Spinal cord (tissue), 9 donors: ENCODE measurements at regions not wholly inside any gene's neighbourhood (a gene's known extent, or its start where the extent isn't known, plus 50 kb on each side); places are given as distances from the start of the nearest gene placed in this dataset.

Experiments
- DNase-seq, 6 donors: peaks; one replicate each; pipeline versions ENCODE4 v3.0.0 to v3.0.0-alpha.2; 2013 to 2015; ENCODE audit warnings: low spot score in 6 of 6, low read depth in 4 of 6
- H3K27ac ChIP-seq: one replicate; pipeline ENCODE4 v1.5.1; 2013; ENCODE audit warnings: low read depth, low read length, control low read depth
- H3K27me3 ChIP-seq: one replicate; pipeline ENCODE4 v1.6.1; 2013; ENCODE audit warnings: low read length; ENCODE audit not compliant: control insufficient read depth, insufficient read depth
- H3K36me3 ChIP-seq: one replicate; pipeline ENCODE4 v1.6.1; 2013; ENCODE audit warnings: low read length; ENCODE audit not compliant: control insufficient read depth, insufficient read depth
- H3K4me1 ChIP-seq: one replicate; pipeline ENCODE4 v1.6.1; 2013; ENCODE audit warnings: low read length; ENCODE audit not compliant: control insufficient read depth, insufficient read depth
- H3K4me3 ChIP-seq: one replicate; pipeline ENCODE4 v1.5.1; 2013; ENCODE audit warnings: low read depth, low read length, control low read depth
- H3K9me3 ChIP-seq: one replicate; pipeline ENCODE4 v1.6.1; 2013; ENCODE audit warnings: low read length; ENCODE audit not compliant: control insufficient read depth, insufficient read depth
- WGBS: methylation state at CpG from one replicate; pipeline ENCODE4 v1.1.5; 2013; ENCODE audit warnings: missing lambda C conversion rate; ENCODE audit not compliant: insufficient coverage; 5-methylcytosine and 5-hydroxymethylcytosine counted together
- donor health status: healthy.

- no peak for DNase-seq
- no peak overlapping the region for H3K4me3 ChIP-seq
- no peaks in the 10 kb centered on the region for H3K9me3 ChIP-seq
- no peak overlapping the region for H3K27ac ChIP-seq
- H3K27me3 ChIP-seq = no peaks in the 10 kb centered on the region
- no peaks in the 10 kb centered on the region for H3K36me3 ChIP-seq
- no CpG with 5 or more reads among the region's 5 CpGs for WGBS
- no peaks in the 10 kb centered on the region for H3K4me1 ChIP-seq
Measured at GRCh38 chr14:54047645-54048308, 91.2 kb upstream of the BMP4 start.

DNA sequence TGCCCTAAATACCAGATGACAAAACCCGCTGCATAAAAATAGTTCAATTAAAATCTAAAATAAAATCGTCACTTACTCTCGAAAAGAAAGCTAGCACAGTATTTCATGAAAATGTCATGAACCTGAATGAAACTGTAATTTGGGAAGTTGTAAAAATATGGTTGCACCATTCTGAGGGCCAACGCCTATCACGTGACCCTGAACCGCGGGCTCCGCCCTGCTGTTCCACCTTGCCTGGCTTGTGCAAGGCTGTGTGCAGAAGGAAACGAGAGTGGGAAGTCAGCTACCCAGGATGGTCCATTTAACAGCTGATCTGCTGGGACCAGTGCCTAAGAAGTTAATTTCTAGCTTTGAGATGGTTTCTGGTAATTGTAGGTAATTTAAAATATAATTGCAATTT lies 91.7 kb upstream of the BMP4 start:
- 98% methylated on average over 7 of the region's 9 CpGs for WGBS
- no peaks in the 10 kb centered on the region for H3K4me1 ChIP-seq

DNA sequence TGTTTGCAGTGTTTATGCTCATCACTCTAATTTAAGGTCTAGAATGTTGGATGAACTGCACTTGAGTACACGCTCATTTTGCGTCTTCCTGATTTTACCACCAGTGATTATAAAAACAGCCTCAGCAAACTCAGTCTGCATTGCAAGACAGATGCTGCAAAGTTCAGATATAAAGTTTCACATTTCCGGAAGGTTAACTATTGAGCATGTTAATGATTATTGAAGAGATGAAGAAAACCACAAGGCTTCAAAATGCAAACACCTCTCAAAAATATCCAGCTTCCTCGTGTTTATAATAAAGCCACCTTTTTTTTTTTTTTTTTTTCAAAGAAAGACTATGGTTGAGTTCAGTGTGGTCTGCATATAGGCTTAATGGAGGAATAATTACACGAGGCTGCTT lies 92.1 kb upstream of the BMP4 start:
- no peak for DNase-seq
- Histone ChIP-seq H3K36me3 (no peaks in the 10 kb centered on the region), H3K27me3 (no peaks in the 10 kb centered on the region), H3K9me3 (no peaks in the 10 kb centered on the region), H3K4me1 (no peaks in the 10 kb centered on the region), H3K27ac (no peak overlapping the region), H3K4me3 (no peak overlapping the region)
- 67% methylated on average over 3 of the region's 5 CpGs for WGBS

More for the DNA sequence above, 91.7 kb upstream of the BMP4 start:
- Histone ChIP-seq H3K4me3 (no peak overlapping the region), H3K36me3 (no peaks in the 10 kb centered on the region), H3K9me3 (no peaks in the 10 kb centered on the region), H3K27me3 (no peaks in the 10 kb centered on the region), H3K27ac (no peak overlapping the region)
- no peak for DNase-seq

- H3K4me3 ChIP-seq = no peak overlapping the region
- H3K4me1 ChIP-seq = no peaks in the 10 kb centered on the region
- no peaks in the 10 kb centered on the region for H3K9me3 ChIP-seq
- no peaks in the 10 kb centered on the region for H3K36me3 ChIP-seq
- H3K27me3 ChIP-seq = no peaks in the 10 kb centered on the region
- WGBS = no CpG with 5 or more reads among the region's 3 CpGs
- no peak overlapping the region for H3K27ac ChIP-seq
- DNase-seq = no peak
Measured at GRCh38 chr14:54050759-54051158, 94.1 kb upstream of the BMP4 start.

- Histone ChIP-seq H3K4me1 (no peaks in the 10 kb centered on the region), H3K4me3 (no peak overlapping the region), H3K27ac (no peak overlapping the region), H3K36me3 (no peaks in the 10 kb centered on the region), H3K9me3 (no peaks in the 10 kb centered on the region), H3K27me3 (no peaks in the 10 kb centered on the region)
- no peak for DNase-seq
- no CpG with 5 or more reads among the region's 2 CpGs for WGBS
Measured at GRCh38 chr14:54052696-54053385, 96.2 kb upstream of the BMP4 start.

DNA sequence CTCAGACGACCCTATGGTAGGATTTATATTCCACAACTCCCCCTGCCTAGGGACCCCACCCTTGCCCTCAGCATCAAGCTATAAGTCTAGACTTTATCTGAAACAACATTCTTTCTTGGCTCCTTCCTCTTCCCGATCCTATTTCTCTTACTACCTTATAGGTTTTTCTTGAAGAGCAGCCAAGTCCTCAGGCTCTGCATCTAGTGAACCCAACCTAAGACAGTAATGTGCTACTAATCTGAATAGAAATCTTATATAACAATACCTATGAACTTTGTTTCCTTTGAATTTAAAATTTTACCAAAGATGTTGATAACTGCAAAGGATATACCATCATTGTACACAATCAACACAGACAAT lies 96.7 kb upstream of the BMP4 start:
- 69% methylated on average over 2 of the region's 2 CpGs for WGBS

DNA sequence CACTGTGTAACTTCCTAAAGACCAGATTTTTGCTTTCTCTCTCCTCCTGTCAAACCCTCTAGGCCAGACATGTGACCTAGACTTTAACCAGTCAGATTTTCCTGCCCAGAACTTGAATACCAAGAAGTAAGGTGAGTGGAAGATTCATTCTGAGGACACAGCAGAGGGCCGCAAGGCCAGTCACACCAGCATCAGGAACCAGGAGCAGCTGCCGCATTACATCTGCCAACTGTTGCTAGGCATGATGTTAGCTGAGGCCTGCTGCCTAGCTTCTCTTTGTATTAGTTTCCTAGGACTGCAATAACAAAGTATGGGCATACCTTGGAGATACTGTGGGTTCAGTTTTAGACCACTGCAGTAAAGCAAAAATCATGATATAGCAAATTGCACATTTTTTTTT lies 101.9 kb upstream of the BMP4 start:
- no peak overlapping the region for H3K27ac ChIP-seq
- 72% methylated on average over 2 of the region's 2 CpGs for WGBS
- DNase-seq = no peak
- no peaks in the 10 kb centered on the region for H3K9me3 ChIP-seq
- H3K4me3 ChIP-seq = no peak overlapping the region
- H3K4me1 ChIP-seq = no peaks in the 10 kb centered on the region
- H3K27me3 ChIP-seq = no peaks in the 10 kb centered on the region
- H3K36me3 ChIP-seq = no peaks in the 10 kb centered on the region

More for the DNA sequence above, 96.7 kb upstream of the BMP4 start:
- H3K27me3 ChIP-seq = no peaks in the 10 kb centered on the region
- no peaks in the 10 kb centered on the region for H3K4me1 ChIP-seq
- no peaks in the 10 kb centered on the region for H3K9me3 ChIP-seq
- H3K4me3 ChIP-seq = no peak overlapping the region
- no peaks in the 10 kb centered on the region for H3K36me3 ChIP-seq
- DNase-seq = no peak
- no peak overlapping the region for H3K27ac ChIP-seq

- 100% methylated on average over 1 of the region's 3 CpGs for WGBS
- DNase-seq = no peak
- Histone ChIP-seq H3K27me3 (no peaks in the 10 kb centered on the region), H3K36me3 (no peaks in the 10 kb centered on the region), H3K4me1 (no peaks in the 10 kb centered on the region), H3K9me3 (no peaks in the 10 kb centered on the region), H3K27ac (no peak overlapping the region), H3K4me3 (no peak overlapping the region)
Measured at GRCh38 chr14:54083549-54084239, 127.1 kb upstream of the BMP4 start.

- Histone ChIP-seq H3K4me3 (no peak overlapping the region), H3K9me3 (no peaks in the 10 kb centered on the region), H3K4me1 (no peaks in the 10 kb centered on the region), H3K27me3 (no peaks in the 10 kb centered on the region), H3K36me3 (no peaks in the 10 kb centered on the region), H3K27ac (no peak overlapping the region)
- DNase-seq = no peak
Measured at GRCh38 chr14:54085232-54085761, 128.7 kb upstream of the BMP4 start.
